SK-N-SH (cell line): ENCODE measurements at regions not wholly inside any gene's neighbourhood (a gene's known extent, or its start where the extent isn't known, plus 50 kb on each side); places are given as distances from the start of the nearest gene placed in this dataset.

Source experiments
- CTCF ChIA-PET: fragments of 300-600, 350-600 bp; formaldehyde crosslinking; extraction: SDS; loops from one replicate; lab custom pipeline; 2021; lab: Yijun Ruan, JAX
- POLR2A ChIA-PET: fragments of 350-600 bp; sonication (Branson Sonifier 250); formaldehyde crosslinking; extraction: SDS; loops from one replicate; lab custom pipeline; 2020; ENCODE audit warnings: antibody characterized with exemption, inconsistent platforms; lab: Yijun Ruan, JAX
- DNase-seq: peaks from one replicate; pipeline ENCODE4 v3.0.0; 2012
- H2AFZ ChIP-seq: fragments of 200-600 bp; sonication (generic); 2 replicates; pipeline ENCODE4 v1.8.1; 2016; ENCODE audit warnings: antibody characterized with exemption, mild to moderate bottlenecking, low read depth
- H3F3A ChIP-seq: fragments of 200-600 bp; sonication (generic); replicated peaks from 2 replicates; pipeline ENCODE3; 2016; ENCODE audit warnings: antibody characterized with exemption, mild to moderate bottlenecking; ENCODE audit not compliant: insufficient read depth
- H3K27ac ChIP-seq, 2 experiments: fragments of 200-500 bp in 1 of 2; fragments of 200-600 bp in 1 of 2; sonication (Bioruptor generic) in 1 of 2; sonication (generic), shearing (Covaris generic) in 1 of 2; 2 replicates each; pipeline versions ENCODE4 v1.5.1 to v1.6.1; 2014 to 2016; ENCODE audit warnings: low read depth in 2 of 2, inconsistent platforms in 1 of 2, low read length in 1 of 2, mild to moderate bottlenecking in 1 of 2, mixed read lengths in 1 of 2
- H3K27me3 ChIP-seq: fragments of 200-600 bp; sonication (generic), shearing (Covaris generic); 2 replicates; pipeline ENCODE4 v1.6.1; 2016; ENCODE audit warnings: mixed run types; ENCODE audit not compliant: insufficient read depth
- H3K36me3 ChIP-seq, 2 experiments: fragments of 200-500 bp in 1 of 2; fragments of 200-600 bp in 1 of 2; sonication (Bioruptor generic) in 1 of 2; sonication (generic) in 1 of 2; replicated peaks in 1 of 2; 2 replicates each; pipeline versions ENCODE3 to v1.5.1; 2014 to 2016; ENCODE audit warnings: low read length in 1 of 2, mild to moderate bottlenecking in 1 of 2; ENCODE audit not compliant: insufficient read depth in 2 of 2, control insufficient read depth in 1 of 2
- H3K4me1 ChIP-seq, 2 experiments: fragments of 200-500 bp in 1 of 2; fragments of 200-600 bp in 1 of 2; sonication (Bioruptor generic) in 1 of 2; sonication (generic), shearing (Covaris generic) in 1 of 2; 2 replicates each; pipeline versions ENCODE4 v1.5.1 to v1.6.1; 2014 to 2016; ENCODE audit warnings: low read depth in 1 of 2, low read length in 1 of 2, mixed run types in 1 of 2; ENCODE audit not compliant: insufficient read depth in 2 of 2, control insufficient read depth in 1 of 2
- H3K4me2 ChIP-seq: fragments of 200-600 bp; sonication (generic), shearing (Covaris generic); 2 replicates; pipeline ENCODE4 v1.6.1; 2017; ENCODE audit warnings: mixed run types
- H3K4me3 ChIP-seq, 2 experiments: fragments of 200-500 bp in 1 of 2; fragments of 200-600 bp in 1 of 2; sonication (Bioruptor generic) in 1 of 2; sonication (generic), shearing (Covaris generic) in 1 of 2; 2 replicates each; pipeline versions ENCODE4 v1.5.1 to v1.8.1; 2014 to 2016; ENCODE audit warnings: low read depth in 2 of 2, inconsistent platforms in 1 of 2, low read length in 1 of 2, mild to moderate bottlenecking in 1 of 2, mixed read lengths in 1 of 2, moderate library complexity in 1 of 2
- H3K79me2 ChIP-seq: fragments of 200-600 bp; sonication (generic); 2 replicates; pipeline ENCODE4 v1.8.1; 2017; ENCODE audit warnings: mild to moderate bottlenecking; ENCODE audit not compliant: insufficient read depth
- H3K9ac ChIP-seq: fragments of 200-600 bp; sonication (generic); 2 replicates; pipeline ENCODE4 v1.6.1; 2017; ENCODE audit warnings: mixed run types
- H3K9me2 ChIP-seq: fragments of 200-600 bp; sonication (generic); 2 replicates; pipeline ENCODE4 v1.6.1; 2017; ENCODE audit warnings: mixed run types
- H3K9me3 ChIP-seq: fragments of 200-600 bp; sonication (generic); 2 replicates; pipeline ENCODE4 v1.6.1; 2017; ENCODE audit warnings: mixed run types, mild to moderate bottlenecking, moderate library complexity
- H4K20me1 ChIP-seq: fragments of 200-600 bp; sonication (generic); 2 replicates; pipeline ENCODE4 v1.6.1; 2017; ENCODE audit warnings: mild to moderate bottlenecking, mixed run types; ENCODE audit not compliant: insufficient read depth
- CHD2 ChIP-seq: fragments of 150-350 bp; IDR thresholded peaks from 2 replicates; pipeline ENCODE4 v1.6.1; 2018; ENCODE audit warnings: low read length; ENCODE audit not compliant: partially characterized antibody
- FOXJ3 ChIP-seq: sonication (generic); formaldehyde crosslinking; IDR thresholded peaks from 2 replicates; pipeline ENCODE4 v1.5.1; 2020; ENCODE audit warnings: mild to moderate bottlenecking, missing genetic modification reagents
- MXI1 ChIP-seq: IDR thresholded peaks from 2 replicates; pipeline ENCODE4 v1.6.1; 2012; ENCODE audit warnings: mild to moderate bottlenecking, low read depth, low read length, improper control_type of control experiment
- RAD21 ChIP-seq: IDR thresholded peaks from 2 replicates; pipeline ENCODE4 v1.6.1; 2012; ENCODE audit warnings: mild to moderate bottlenecking, low read length
- RXRA ChIP-seq: IDR thresholded peaks from 2 replicates; pipeline ENCODE4 v1.4.0; 2012; ENCODE audit warnings: low read depth, mild to moderate bottlenecking, borderline replicate concordance
- SIN3A ChIP-seq: IDR thresholded peaks from 2 replicates; pipeline ENCODE4 v1.6.1; 2012; ENCODE audit warnings: low read depth, mild to moderate bottlenecking, low read length, moderate library complexity, borderline replicate concordance
- YY1 ChIP-seq: IDR thresholded peaks from 2 replicates; pipeline ENCODE4 v1.4.0; 2012; ENCODE audit warnings: low read depth, mild to moderate bottlenecking
- WGBS: methylation state at CpG from one replicate; pipeline ENCODE4 v1.1.6; 2017; ENCODE audit warnings: low lambda C conversion rate; 5-methylcytosine and 5-hydroxymethylcytosine counted together
- TF ChIP-seq, protein P1 (sequence below): IDR thresholded peaks from 2 replicates; pipeline ENCODE4 v1.4.0; 2012; ENCODE audit warnings: low read depth, borderline replicate concordance
- TF ChIP-seq, protein P2 (sequence below): IDR thresholded peaks from 2 replicates; pipeline ENCODE4; 2012
- TF ChIP-seq, protein P3 (sequence below): IDR thresholded peaks from 2 replicates; pipeline ENCODE4 v1.4.0; 2012; ENCODE audit warnings: low read depth

DNA sequence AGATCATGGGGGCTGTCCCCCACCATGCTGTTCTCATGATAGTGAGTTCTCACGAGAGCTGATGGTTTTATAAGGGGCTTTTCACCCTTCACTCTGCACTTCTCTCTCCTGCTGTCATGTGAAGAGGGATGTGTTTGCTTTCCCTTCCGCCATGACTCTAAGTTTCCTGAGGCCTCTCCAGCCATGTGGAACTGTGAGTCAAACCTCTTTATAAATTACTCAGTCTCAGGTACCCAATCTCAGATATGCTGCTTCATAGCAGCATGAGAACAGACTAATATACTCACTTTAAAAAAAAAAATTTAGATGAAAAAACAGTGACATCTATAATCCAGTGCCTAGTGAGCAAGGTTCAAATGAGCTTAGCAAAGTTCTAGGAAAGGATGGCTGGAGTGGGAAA is 135.1 kb upstream of the RAB4A start:
- H3K4me2 ChIP-seq, result no peak overlapping the region
- H3F3A ChIP-seq, result no peaks in the 10 kb centered on the region
- WGBS, result 41% methylated on average over 2 of the region's 2 CpGs
- no peaks in the 10 kb centered on the region; the same call in 1 of the 2 replicates for H3K27me3 ChIP-seq
- no peaks in the 10 kb centered on the region for H3K9me2 ChIP-seq
- no peak for TF ChIP-seq YY1
- no peak for TF ChIP-seq SIN3A
- TF ChIP-seq FOXJ3 (CRISPR knock-in tag), result no peak
- no peak for TF ChIP-seq MXI1
- TF ChIP-seq, protein P1, sequence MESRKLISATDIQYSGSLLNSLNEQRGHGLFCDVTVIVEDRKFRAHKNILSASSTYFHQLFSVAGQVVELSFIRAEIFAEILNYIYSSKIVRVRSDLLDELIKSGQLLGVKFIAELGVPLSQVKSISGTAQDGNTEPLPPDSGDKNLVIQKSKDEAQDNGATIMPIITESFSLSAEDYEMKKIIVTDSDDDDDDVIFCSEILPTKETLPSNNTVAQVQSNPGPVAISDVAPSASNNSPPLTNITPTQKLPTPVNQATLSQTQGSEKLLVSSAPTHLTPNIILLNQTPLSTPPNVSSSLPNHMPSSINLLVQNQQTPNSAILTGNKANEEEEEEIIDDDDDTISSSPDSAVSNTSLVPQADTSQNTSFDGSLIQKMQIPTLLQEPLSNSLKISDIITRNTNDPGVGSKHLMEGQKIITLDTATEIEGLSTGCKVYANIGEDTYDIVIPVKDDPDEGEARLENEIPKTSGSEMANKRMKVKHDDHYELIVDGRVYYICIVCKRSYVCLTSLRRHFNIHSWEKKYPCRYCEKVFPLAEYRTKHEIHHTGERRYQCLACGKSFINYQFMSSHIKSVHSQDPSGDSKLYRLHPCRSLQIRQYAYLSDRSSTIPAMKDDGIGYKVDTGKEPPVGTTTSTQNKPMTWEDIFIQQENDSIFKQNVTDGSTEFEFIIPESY, result no peak
- H3K27ac ChIP-seq, result no peak overlapping the region
- no peaks in the 10 kb centered on the region for H3K9me3 ChIP-seq
- no peaks in the 10 kb centered on the region for H3K4me1 ChIP-seq
- CTCF ChIA-PET, result no interaction called here
- H4K20me1 ChIP-seq, result no peaks in the 10 kb centered on the region
- no peak overlapping the region for H3K9ac ChIP-seq
- no peak overlapping the region for H3K4me3 ChIP-seq
- POLR2A ChIA-PET, result no interaction called here
- H2AFZ ChIP-seq, result no peak overlapping the region
- no peaks in the 10 kb centered on the region for H3K36me3 ChIP-seq
- H3K79me2 ChIP-seq, result no peaks in the 10 kb centered on the region
- no peak for DNase-seq

DNA sequence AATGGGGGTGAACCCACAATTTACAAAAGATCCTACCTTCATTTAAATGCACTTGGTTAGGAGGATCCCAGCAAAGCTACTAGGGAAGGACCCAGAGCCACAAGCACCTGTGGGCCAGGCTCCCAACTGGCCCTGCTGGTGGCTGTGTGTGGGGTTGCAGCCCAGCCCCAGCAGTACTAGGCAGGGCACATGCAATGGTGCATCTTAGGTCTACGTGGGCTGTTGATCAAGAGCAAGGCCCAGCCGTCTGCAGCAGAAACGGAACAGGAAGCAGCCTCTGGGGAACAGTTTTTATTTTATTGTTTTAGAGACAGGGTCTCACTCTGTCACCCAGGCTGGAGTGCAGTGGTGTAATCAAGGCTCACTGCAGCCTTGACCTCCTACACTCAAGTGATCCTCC is 134.1 kb upstream of the RAB4A start:
- ChIA-PET POLR2A (no interaction called here), CTCF (interaction anchor here (1.0 to 2.2 kb wide), 2 partner anchors 13 to 90 kb away, joined by 4 to 6 read pairs; no protein-coding TSS in a partner anchor)
- H3K27me3 ChIP-seq, result no peaks in the 10 kb centered on the region; the same call in 1 of the 2 replicates
- WGBS, result 29% methylated on average over 3 of the region's 3 CpGs
- H3K4me2 ChIP-seq, result no peak overlapping the region
- H3K9me3 ChIP-seq, result no peaks in the 10 kb centered on the region
- no peak overlapping the region for H3K4me3 ChIP-seq
- TF ChIP-seq, protein P2, sequence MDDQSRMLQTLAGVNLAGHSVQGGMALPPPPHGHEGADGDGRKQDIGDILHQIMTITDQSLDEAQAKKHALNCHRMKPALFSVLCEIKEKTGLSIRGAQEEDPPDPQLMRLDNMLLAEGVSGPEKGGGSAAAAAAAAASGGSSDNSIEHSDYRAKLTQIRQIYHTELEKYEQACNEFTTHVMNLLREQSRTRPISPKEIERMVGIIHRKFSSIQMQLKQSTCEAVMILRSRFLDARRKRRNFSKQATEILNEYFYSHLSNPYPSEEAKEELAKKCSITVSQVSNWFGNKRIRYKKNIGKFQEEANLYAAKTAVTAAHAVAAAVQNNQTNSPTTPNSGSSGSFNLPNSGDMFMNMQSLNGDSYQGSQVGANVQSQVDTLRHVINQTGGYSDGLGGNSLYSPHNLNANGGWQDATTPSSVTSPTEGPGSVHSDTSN, result no peak
- TF ChIP-seq RXRA (no peak), RAD21 (no peak), CHD2 (no peak)
- TF ChIP-seq, protein P3, sequence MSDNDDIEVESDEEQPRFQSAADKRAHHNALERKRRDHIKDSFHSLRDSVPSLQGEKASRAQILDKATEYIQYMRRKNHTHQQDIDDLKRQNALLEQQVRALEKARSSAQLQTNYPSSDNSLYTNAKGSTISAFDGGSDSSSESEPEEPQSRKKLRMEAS, result no peak
- TF ChIP-seq, all 33 proteins: peak for 0
- Histone ChIP-seq H3K79me2 (no peaks in the 10 kb centered on the region), H2AFZ (no peak overlapping the region), H4K20me1 (no peaks in the 10 kb centered on the region), H3K9ac (no peak overlapping the region), H3F3A (no peaks in the 10 kb centered on the region), H3K27ac (no peak overlapping the region), H3K9me2 (no peaks in the 10 kb centered on the region), H3K4me1 (no peaks in the 10 kb centered on the region), H3K36me3 (no peaks in the 10 kb centered on the region)
- no peak for DNase-seq
